GM23248 (cell line): ENCODE measurements at regions not wholly inside any gene's neighbourhood (a gene's known extent, or its start where the extent isn't known, plus 50 kb on each side); places are given as distances from the start of the nearest gene placed in this dataset.

Experiments
- DNase-seq: peaks from one replicate; pipeline ENCODE4 v3.0.0-alpha.2; 2015
- H2AFZ ChIP-seq: fragments of 200-600 bp; sonication (generic); 2 replicates; pipeline ENCODE4 v1.6.1; 2016; ENCODE audit warnings: antibody characterized with exemption
- H3F3A ChIP-seq: fragments of 200-600 bp; sonication (generic); 2 replicates; pipeline ENCODE4 v1.6.1; 2016; ENCODE audit warnings: mild to moderate bottlenecking, antibody characterized with exemption, mixed run types; ENCODE audit not compliant: insufficient read depth
- H3K27ac ChIP-seq: fragments of 200-600 bp; sonication (generic); 2 replicates; pipeline ENCODE4 v1.5.1; 2016; ENCODE audit warnings: mild to moderate bottlenecking
- H3K27me3 ChIP-seq: fragments of 200-600 bp; sonication (generic); replicated peaks from 2 replicates; pipeline ENCODE4 v1.6.1; 2016; ENCODE audit warnings: mild to moderate bottlenecking; ENCODE audit not compliant: insufficient read depth
- H3K36me3 ChIP-seq: fragments of 200-600 bp; sonication (generic); 2 replicates; pipeline ENCODE4 v1.6.1; 2016; ENCODE audit warnings: low read depth, mild to moderate bottlenecking
- H3K4me1 ChIP-seq: fragments of 200-600 bp; sonication (generic); 2 replicates; pipeline ENCODE4 v1.6.1; 2016; ENCODE audit warnings: mild to moderate bottlenecking; ENCODE audit not compliant: insufficient read depth
- H3K4me2 ChIP-seq: fragments of 200-600 bp; sonication (generic); one replicate; pipeline ENCODE4 v1.6.1; 2016; ENCODE audit warnings: mild to moderate bottlenecking; ENCODE audit not compliant: unreplicated experiment
- H3K4me3 ChIP-seq: fragments of 200-600 bp; sonication (generic); 2 replicates; pipeline ENCODE4 v1.5.1; 2016; ENCODE audit warnings: mild to moderate bottlenecking
- H3K79me2 ChIP-seq: fragments of 200-600 bp; sonication (generic); 2 replicates; pipeline ENCODE4 v1.6.1; 2016; ENCODE audit warnings: mild to moderate bottlenecking; ENCODE audit not compliant: insufficient read depth
- H3K9ac ChIP-seq: fragments of 200-600 bp; sonication (generic); 2 replicates; pipeline ENCODE4 v1.6.1; 2016; ENCODE audit warnings: mild to moderate bottlenecking
- H3K9me2 ChIP-seq: fragments of 200-600 bp; sonication (generic); 2 replicates; pipeline ENCODE4 v1.6.1; 2016; ENCODE audit warnings: mixed run types, mild to moderate bottlenecking, moderate library complexity; ENCODE audit not compliant: insufficient read depth
- H3K9me3 ChIP-seq: fragments of 200-600 bp; sonication (generic); one replicate; pipeline ENCODE4 v1.6.1; 2017; ENCODE audit warnings: low read depth
- H4K20me1 ChIP-seq: fragments of 200-600 bp; sonication (generic); 2 replicates; pipeline ENCODE4 v1.6.0; 2016; ENCODE audit not compliant: insufficient read depth
- EZH2 ChIP-seq: fragments of 200-600 bp; sonication (generic); IDR thresholded peaks from 2 replicates; pipeline ENCODE4 v1.6.1; 2018; ENCODE audit warnings: antibody characterized with exemption, mild to moderate bottlenecking; ENCODE audit not compliant: insufficient read depth, poor library complexity, severe bottlenecking
- EZH2phosphoT487 ChIP-seq: fragments of 200-600 bp; sonication (generic); IDR thresholded peaks from 2 replicates; pipeline ENCODE4 v1.6.1; 2018; ENCODE audit warnings: antibody characterized with exemption, moderate library complexity, mild to moderate bottlenecking, low read depth; ENCODE audit not compliant: insufficient read depth
- WGBS, 2 experiments: methylation state at CpG; one replicate each; pipeline ENCODE4 v1.1.6; 2015 to 2017; ENCODE audit warnings: low lambda C conversion rate in 2 of 2, low coverage in 1 of 2; ENCODE audit errors: missing lambda C conversion rate in 2 of 2; 5-methylcytosine and 5-hydroxymethylcytosine counted together
- in situ Hi-C: fragments of 300-500 bp; cut with MboI; formaldehyde crosslinking; loops from 2 replicates; pipeline ENCODE4 v1.15.0; 2020

GRCh38 chrX:109939498-109939897 lies 63.4 kb upstream of the TMEM164 start:
- H3F3A ChIP-seq, result 0 out of 2 replicates have a peak, but pooled peaks cover 3% of the 10 kb centered on the region
- WGBS, 2 experiments, result 82 to 86% methylated on average over 2 of the region's 2 CpGs
- no peaks in the 10 kb centered on the region for H3K36me3 ChIP-seq
- no peaks in the 10 kb centered on the region for H3K9me3 ChIP-seq
- no peaks in the 10 kb centered on the region for H3K27me3 ChIP-seq
- 0 out of 2 replicates have a peak, but pooled peaks cover 4% of the 10 kb centered on the region for H3K4me1 ChIP-seq
- no peak for DNase-seq
- no peak overlapping the region for H3K4me3 ChIP-seq
- H3K9ac ChIP-seq, result no peak overlapping the region
- in situ Hi-C loops, result no loop called here
- TF ChIP-seq EZH2phosphoT487 (no peak), EZH2 (no peak)
- no peak overlapping the region for H3K27ac ChIP-seq
- H3K4me2 ChIP-seq, result no peak overlapping the region
- no peaks in the 10 kb centered on the region for H4K20me1 ChIP-seq
- H3K9me2 ChIP-seq, result no peaks in the 10 kb centered on the region
- no peak overlapping the region for H2AFZ ChIP-seq
- H3K79me2 ChIP-seq, result no peaks in the 10 kb centered on the region

DNA sequence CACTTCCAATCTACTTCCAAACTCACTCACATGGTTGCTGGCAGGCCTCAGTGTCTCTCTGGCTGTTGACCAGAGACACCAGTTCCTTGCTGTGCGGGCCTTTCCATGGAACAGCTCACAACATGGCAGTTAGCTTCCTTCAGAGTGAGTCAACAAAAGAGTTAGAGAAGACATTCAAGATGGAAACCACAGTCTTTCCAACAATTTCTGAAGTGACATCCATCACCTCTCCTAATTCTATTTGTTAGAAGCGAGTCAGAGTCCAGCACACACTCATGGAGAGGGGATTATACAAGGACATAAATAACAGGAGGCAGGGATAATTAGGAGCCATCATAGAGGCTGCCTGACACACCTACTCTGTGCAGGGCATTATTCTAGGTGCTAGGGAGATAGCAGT lies 62.5 kb upstream of the TMEM164 start:
- Histone ChIP-seq H3K9me3 (no peaks in the 10 kb centered on the region), H3K27ac (no peak overlapping the region), H3K36me3 (no peaks in the 10 kb centered on the region), H3K4me2 (no peak overlapping the region), H3K79me2 (no peaks in the 10 kb centered on the region), H3K4me3 (no peak overlapping the region), H4K20me1 (no peaks in the 10 kb centered on the region), H2AFZ (no peak overlapping the region), H3K27me3 (no peaks in the 10 kb centered on the region), H3F3A (0 out of 2 replicates have a peak, but pooled peaks cover 3% of the 10 kb centered on the region), H3K9me2 (no peaks in the 10 kb centered on the region), H3K4me1 (0 out of 2 replicates have a peak, but pooled peaks cover 4% of the 10 kb centered on the region), H3K9ac (no peak overlapping the region)
- TF ChIP-seq EZH2phosphoT487, result no peak
- TF ChIP-seq EZH2, result no peak
- no peak for DNase-seq
- WGBS, 2 experiments, result 52 to 60% methylated on average over 2 of the region's 2 CpGs
- in situ Hi-C loops, result no loop called here

GRCh38 chrX:109943092-109943739 lies 59.7 kb upstream of the TMEM164 start:
- Histone ChIP-seq H3F3A (no peaks in the 10 kb centered on the region), H3K36me3 (no peaks in the 10 kb centered on the region), H3K9me3 (no peaks in the 10 kb centered on the region), H2AFZ (no peak overlapping the region), H3K9me2 (no peaks in the 10 kb centered on the region), H4K20me1 (no peaks in the 10 kb centered on the region), H3K79me2 (no peaks in the 10 kb centered on the region), H3K27ac (no peak overlapping the region), H3K4me1 (no peaks in the 10 kb centered on the region), H3K27me3 (no peaks in the 10 kb centered on the region), H3K4me3 (no peak overlapping the region), H3K9ac (no peak overlapping the region), H3K4me2 (no peak overlapping the region)
- in situ Hi-C loops, result no loop called here
- TF ChIP-seq EZH2phosphoT487 (no peak), EZH2 (no peak)
- no peak for DNase-seq
- 13% methylated on average over 2 of the region's 2 CpGs; no CpG with 5 or more reads in 1 of the 2 experiments for WGBS, 2 experiments

GRCh38 chrX:109943740-109944092 lies 59.2 kb upstream of the TMEM164 start:
- no peak for TF ChIP-seq EZH2
- no peak for TF ChIP-seq EZH2phosphoT487
- DNase-seq, result no peak
- H4K20me1 ChIP-seq, result no peaks in the 10 kb centered on the region
- 25 to 47% methylated on average over 1 of the region's 1 CpG for WGBS, 2 experiments
- H3K79me2 ChIP-seq, result no peaks in the 10 kb centered on the region
- no peaks in the 10 kb centered on the region for H3K9me3 ChIP-seq
- H3K4me2 ChIP-seq, result no peak overlapping the region
- H2AFZ ChIP-seq, result no peak overlapping the region
- no peak overlapping the region for H3K9ac ChIP-seq
- H3F3A ChIP-seq, result no peaks in the 10 kb centered on the region
- no peak overlapping the region for H3K4me3 ChIP-seq
- H3K27ac ChIP-seq, result no peak overlapping the region
- H3K9me2 ChIP-seq, result no peaks in the 10 kb centered on the region
- no peaks in the 10 kb centered on the region for H3K27me3 ChIP-seq
- H3K4me1 ChIP-seq, result no peaks in the 10 kb centered on the region
- in situ Hi-C loops, result no loop called here
- no peaks in the 10 kb centered on the region for H3K36me3 ChIP-seq
